A549 (cell line): ENCODE measurements at regions not wholly inside any gene's neighbourhood (a gene's known extent, or its start where the extent isn't known, plus 50 kb on each side); places are given as distances from the start of the nearest gene placed in this dataset.

ENCODE experiments used
- ATAC-seq, 2 experiments: fragments of 200-7000 bp in 1 of 2; fragments of >200 bp in 1 of 2; cut with Nextera tagmentation in 1 of 2; cut with Tn5 transposase in 1 of 2; 3 replicates each; pipeline versions ENCODE4 v1.8.0 to v1.9.1; 2018 to 2020; ENCODE audit warnings: mild to moderate bottlenecking in 1 of 2, moderate library complexity in 1 of 2
- CTCF ChIA-PET: fragments of 300-600 bp; sonication (Branson Sonifier 250); formaldehyde crosslinking; extraction: SDS; loops from one replicate; lab custom pipeline; 2021; ENCODE audit warnings: antibody characterized with exemption, inconsistent platforms; lab: Yijun Ruan, JAX
- POLR2A ChIA-PET: fragments of 350-600 bp; formaldehyde crosslinking; extraction: SDS; loops from one replicate; lab custom pipeline; 2021; ENCODE audit warnings: antibody characterized with exemption, inconsistent platforms; lab: Yijun Ruan, JAX
- DNase-seq, 2 experiments: peaks; one replicate each; pipeline versions ENCODE4 v3.0.0 to v3.0.0-alpha.2; 2011 to 2016; ENCODE audit warnings: low read depth in 1 of 2, low spot score in 1 of 2
- FAIRE-seq: peaks from 2 replicates; lab custom pipeline; 2011; peaks lifted over from hg19 to GRCh38; lab: Jason Lieb, UNC
- H3K27ac ChIP-seq, 2 experiments: fragments of >200 bp; sonication (Bioruptor Twin); formaldehyde crosslinking; 3 replicates each; pipeline ENCODE4 v1.5.1; 2016 to 2017
- H3K4me1 ChIP-seq: fragments of >200 bp; sonication (Bioruptor Twin); formaldehyde crosslinking; 3 replicates; pipeline ENCODE4 v1.6.1; 2016
- H3K4me2 ChIP-seq: fragments of >200 bp; sonication (Bioruptor Twin); formaldehyde crosslinking; 3 replicates; pipeline ENCODE4 v1.6.1; 2016
- H3K4me3 ChIP-seq: fragments of >200 bp; sonication (Bioruptor Twin); formaldehyde crosslinking; 3 replicates; pipeline ENCODE4 v1.5.1; 2016
- H3K9me3 ChIP-seq: fragments of >200 bp; sonication (Bioruptor Twin); formaldehyde crosslinking; 3 replicates; pipeline ENCODE4 v1.6.1; 2016
- CBX2 ChIP-seq: fragments of 200-600 bp; sonication (generic); IDR thresholded peaks from 2 replicates; pipeline ENCODE4 v1.6.1; 2016; ENCODE audit warnings: low read depth, mild to moderate bottlenecking, borderline replicate concordance
- ESRRA ChIP-seq: fragments of 150-350 bp; IDR thresholded peaks from 2 replicates; pipeline ENCODE4 v1.6.1; 2014; ENCODE audit warnings: mild to moderate bottlenecking, low read length, borderline replicate concordance
- FOSL2 ChIP-seq, 2 experiments: fragments of 450-650 bp in 1 of 2; fragments of >200 bp in 1 of 2; sonication (Bioruptor Twin) in 1 of 2; formaldehyde crosslinking; IDR thresholded peaks; 2 replicates each; pipeline versions ENCODE4 v1.5.0 to v1.6.1; 2016 to 2020; ENCODE audit warnings: mild to moderate bottlenecking in 1 of 2, moderate library complexity in 1 of 2
- FOXS1 ChIP-seq: fragments of 250-450 bp; sonication (Bioruptor Pico); IDR thresholded peaks from 2 replicates; pipeline ENCODE4 v1.5.0; 2020; ENCODE audit warnings: mild to moderate bottlenecking, moderate library complexity
- GATA3 ChIP-seq: IDR thresholded peaks from 2 replicates; pipeline ENCODE4 v1.6.1; 2012; ENCODE audit warnings: borderline replicate concordance
- HDAC2 ChIP-seq: fragments of 200-600 bp; sonication (generic); IDR thresholded peaks from 2 replicates; pipeline ENCODE4 v1.6.1; 2016
- HOXA7 ChIP-seq: fragments of 250-450 bp; sonication (Bioruptor Pico); IDR thresholded peaks from 2 replicates; pipeline ENCODE4 v1.5.0; 2020; ENCODE audit warnings: mild to moderate bottlenecking, moderate library complexity
- HOXB13 ChIP-seq: fragments of 250-450 bp; sonication (Bioruptor Pico); IDR thresholded peaks from 2 replicates; pipeline ENCODE4 v1.5.0; 2020; ENCODE audit warnings: low read depth, mild to moderate bottlenecking, moderate library complexity
- JUNB ChIP-seq: fragments of >200 bp; sonication (Bioruptor Twin); formaldehyde crosslinking; IDR thresholded peaks from 2 replicates; pipeline ENCODE4 v1.6.1; 2016
- NFE2L2 ChIP-seq: fragments of 150-350 bp; conservative IDR thresholded peaks from 2 replicates; pipeline ENCODE4 v1.6.1; 2014; ENCODE audit warnings: low read length
- NPAS2 ChIP-seq: fragments of 250-450 bp; sonication (Bioruptor Pico); IDR thresholded peaks from 2 replicates; pipeline ENCODE4 v1.8.0; 2022; ENCODE audit warnings: mild to moderate bottlenecking, moderate library complexity, borderline replicate concordance
- POLR2A ChIP-seq: IDR thresholded peaks from 2 replicates; pipeline ENCODE4 v1.6.1; 2012; ENCODE audit warnings: mild to moderate bottlenecking, low read length
- RCOR1 ChIP-seq: fragments of 150-350 bp; IDR thresholded peaks from 2 replicates; pipeline ENCODE4 v1.6.1; 2014; ENCODE audit warnings: antibody characterized with exemption, low read length, low read depth
- SREBF2 ChIP-seq: fragments of 450-650 bp; IDR thresholded peaks from 2 replicates; pipeline ENCODE4 v1.6.1; 2014; ENCODE audit warnings: mild to moderate bottlenecking, moderate library complexity
- TFCP2L1 ChIP-seq: fragments of 250-450 bp; sonication (Bioruptor Pico); IDR thresholded peaks from 2 replicates; pipeline ENCODE4 v1.5.0; 2021; ENCODE audit warnings: mild to moderate bottlenecking
- ZC3H11A ChIP-seq: fragments of 450-650 bp; IDR thresholded peaks from 2 replicates; pipeline ENCODE4 v1.6.1; 2014; ENCODE audit warnings: antibody characterized with exemption, mild to moderate bottlenecking
- ZFP36 ChIP-seq: fragments of 450-650 bp; IDR thresholded peaks from 2 replicates; pipeline ENCODE4 v1.6.1; 2014; ENCODE audit warnings: borderline replicate concordance; ENCODE audit not compliant: partially characterized antibody
- ZNF302 ChIP-seq: fragments of 250-450 bp; sonication (Bioruptor Pico); IDR thresholded peaks from 2 replicates; pipeline ENCODE4 v1.9.0; 2021; ENCODE audit warnings: inconsistent platforms, mild to moderate bottlenecking, moderate library complexity
- ZSCAN20 ChIP-seq: fragments of 250-450 bp; sonication (Bioruptor Pico); IDR thresholded peaks from 2 replicates; pipeline ENCODE4 v1.8.0; 2022; ENCODE audit warnings: mild to moderate bottlenecking, moderate library complexity
- WGBS: methylation state at CpG from one replicate; pipeline ENCODE4 v1.1.6; 2017; ENCODE audit errors: missing lambda C conversion rate; 5-methylcytosine and 5-hydroxymethylcytosine counted together
- TF ChIP-seq, protein P1 (sequence below): fragments of >200 bp; sonication (Bioruptor Twin); formaldehyde crosslinking; IDR thresholded peaks from 3 replicates; pipeline ENCODE4 v1.6.1; 2016
- TF ChIP-seq, protein P2 (sequence below): fragments of >200 bp; sonication (Bioruptor Twin); formaldehyde crosslinking; IDR thresholded peaks from 2 replicates; pipeline ENCODE4 v1.6.1; 2016
- TF ChIP-seq, protein P3 (sequence below): fragments of 250-450 bp; sonication (Bioruptor Pico); IDR thresholded peaks from 2 replicates; pipeline ENCODE4 v1.5.0; 2021; ENCODE audit warnings: mild to moderate bottlenecking, moderate library complexity, borderline replicate concordance

DNA sequence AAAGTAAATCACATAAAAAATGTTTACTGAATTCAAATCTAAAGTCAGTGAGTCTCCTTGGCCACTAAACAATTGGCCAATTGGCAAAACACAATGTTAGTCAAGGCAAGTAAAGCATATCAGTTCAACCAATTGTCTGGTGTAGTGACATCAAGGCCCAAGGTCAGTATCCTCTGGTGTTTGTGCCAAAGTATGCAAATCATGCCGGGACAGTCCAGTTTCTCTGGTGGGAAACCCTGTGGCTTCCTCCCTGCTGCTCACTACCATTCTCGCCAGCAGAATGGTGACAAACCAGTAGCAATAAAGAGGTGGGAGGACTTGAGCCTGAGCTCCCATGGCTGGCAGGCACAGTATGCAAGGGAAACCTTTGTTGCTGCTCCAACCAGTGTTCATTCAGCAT is 314.9 kb upstream of the FGF13 start:
- ChIA-PET POLR2A (no interaction called here), CTCF (no interaction called here)
- no peaks in the 10 kb centered on the region for H3K9me3 ChIP-seq
- no peak for TF ChIP-seq NPAS2 (CRISPR knock-in tag)
- TF ChIP-seq, protein P1, sequence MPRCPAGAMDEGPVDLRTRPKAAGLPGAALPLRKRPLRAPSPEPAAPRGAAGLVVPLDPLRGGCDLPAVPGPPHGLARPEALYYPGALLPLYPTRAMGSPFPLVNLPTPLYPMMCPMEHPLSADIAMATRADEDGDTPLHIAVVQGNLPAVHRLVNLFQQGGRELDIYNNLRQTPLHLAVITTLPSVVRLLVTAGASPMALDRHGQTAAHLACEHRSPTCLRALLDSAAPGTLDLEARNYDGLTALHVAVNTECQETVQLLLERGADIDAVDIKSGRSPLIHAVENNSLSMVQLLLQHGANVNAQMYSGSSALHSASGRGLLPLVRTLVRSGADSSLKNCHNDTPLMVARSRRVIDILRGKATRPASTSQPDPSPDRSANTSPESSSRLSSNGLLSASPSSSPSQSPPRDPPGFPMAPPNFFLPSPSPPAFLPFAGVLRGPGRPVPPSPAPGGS, result no peak
- TF ChIP-seq TFCP2L1, result no peak
- no peak for TF ChIP-seq HOXB13 (CRISPR knock-in tag)
- TF ChIP-seq, protein P2, sequence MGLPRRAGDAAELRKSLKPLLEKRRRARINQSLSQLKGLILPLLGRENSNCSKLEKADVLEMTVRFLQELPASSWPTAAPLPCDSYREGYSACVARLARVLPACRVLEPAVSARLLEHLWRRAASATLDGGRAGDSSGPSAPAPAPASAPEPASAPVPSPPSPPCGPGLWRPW, result no peak
- TF ChIP-seq ESRRA, result no peak
- TF ChIP-seq JUNB, result no peak
- no peak for TF ChIP-seq ZC3H11A
- no peak for TF ChIP-seq HDAC2
- TF ChIP-seq, protein P3, sequence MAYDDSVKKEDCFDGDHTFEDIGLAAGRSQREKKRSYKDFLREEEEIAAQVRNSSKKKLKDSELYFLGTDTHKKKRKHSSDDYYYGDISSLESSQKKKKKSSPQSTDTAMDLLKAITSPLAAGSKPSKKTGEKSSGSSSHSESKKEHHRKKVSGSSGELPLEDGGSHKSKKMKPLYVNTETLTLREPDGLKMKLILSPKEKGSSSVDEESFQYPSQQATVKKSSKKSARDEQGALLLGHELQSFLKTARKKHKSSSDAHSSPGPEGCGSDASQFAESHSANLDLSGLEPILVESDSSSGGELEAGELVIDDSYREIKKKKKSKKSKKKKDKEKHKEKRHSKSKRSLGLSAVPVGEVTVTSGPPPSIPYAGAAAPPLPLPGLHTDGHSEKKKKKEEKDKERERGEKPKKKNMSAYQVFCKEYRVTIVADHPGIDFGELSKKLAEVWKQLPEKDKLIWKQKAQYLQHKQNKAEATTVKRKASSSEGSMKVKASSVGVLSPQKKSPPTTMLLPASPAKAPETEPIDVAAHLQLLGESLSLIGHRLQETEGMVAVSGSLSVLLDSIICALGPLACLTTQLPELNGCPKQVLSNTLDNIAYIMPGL (CRISPR knock-in tag), result no peak
- no peak for TF ChIP-seq POLR2A
- no peak overlapping the region for H3K4me2 ChIP-seq
- FAIRE-seq (no peak), ATAC-seq (no peak), DNase-seq (no peak)
- H3K4me1 ChIP-seq, result no peaks in the 10 kb centered on the region
- 0% methylated on average over 2 of the region's 2 CpGs for WGBS
- H3K4me3 ChIP-seq, result no peak overlapping the region
- no peak overlapping the region for H3K27ac ChIP-seq

DNA sequence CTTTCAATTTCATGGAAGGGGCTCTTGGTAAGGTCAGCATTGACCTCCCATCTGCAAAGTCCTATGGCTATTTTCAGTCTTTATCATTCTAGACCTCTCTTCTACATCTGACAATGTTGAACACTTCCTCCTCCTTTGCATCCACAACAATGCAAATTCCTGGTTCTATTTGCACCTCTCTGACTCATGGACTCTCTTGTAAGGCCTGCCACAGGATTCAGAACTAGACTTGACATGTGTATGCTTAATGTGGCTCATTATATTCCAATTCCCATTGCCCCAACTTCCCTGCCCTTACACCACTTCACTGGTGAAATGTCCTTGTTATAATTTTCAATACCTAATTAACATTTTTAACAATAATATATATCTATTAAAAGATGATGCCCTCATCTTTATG is 314.3 kb upstream of the FGF13 start:
- FAIRE-seq, result no peak
- no peaks in the 10 kb centered on the region for H3K9me3 ChIP-seq
- ChIA-PET POLR2A (no interaction called here), CTCF (no interaction called here)
- H3K4me3 ChIP-seq, result no peak overlapping the region
- DNase-seq, result no peak
- no peak overlapping the region for H3K4me2 ChIP-seq
- H3K4me1 ChIP-seq, result no peaks in the 10 kb centered on the region
- H3K27ac ChIP-seq, result no peak overlapping the region
- ATAC-seq, result no peak
- TF ChIP-seq FOXS1 (CRISPR knock-in tag) (no peak), NFE2L2 (no peak), ZFP36 (no peak), POLR2A (no peak), SREBF2 (no peak)

DNA sequence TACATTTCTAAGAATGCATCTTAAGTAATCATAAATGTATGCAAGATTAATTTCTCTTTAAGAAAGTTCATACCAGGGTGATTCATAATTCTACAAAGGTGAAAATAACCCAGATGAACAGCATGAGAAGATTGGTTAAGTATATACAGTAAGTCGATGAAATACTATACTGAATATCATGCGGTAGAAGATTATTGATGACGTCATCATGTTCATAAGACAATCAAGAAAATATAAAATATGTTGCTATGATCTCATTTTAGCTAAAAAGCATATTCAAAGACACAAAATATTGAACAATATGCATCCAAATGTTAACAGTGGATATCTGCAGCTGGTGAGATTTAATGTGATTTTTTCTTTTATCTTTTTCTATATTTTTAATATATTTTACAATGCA is 312.0 kb upstream of the FGF13 start:
- ATAC-seq, result no peak
- no peak overlapping the region for H3K4me3 ChIP-seq
- no peaks in the 10 kb centered on the region for H3K9me3 ChIP-seq
- no peak for TF ChIP-seq ZSCAN20
- no peak for TF ChIP-seq HDAC2
- TF ChIP-seq GATA3, result no peak
- TF ChIP-seq HOXA7 (CRISPR knock-in tag), result no peak
- TF ChIP-seq CBX2, result no peak
- TF ChIP-seq, protein P2, result no peak
- TF ChIP-seq RCOR1, result no peak
- no peak for TF ChIP-seq ZNF302 (CRISPR knock-in tag)
- TF ChIP-seq FOSL2 (IDR thresholded peaks at IDR 0.05), result no peak
- no peak for TF ChIP-seq FOSL2 (CRISPR knock-in tag; IDR thresholded peaks at IDR 0.05)
- no peak overlapping the region for H3K27ac ChIP-seq
- no peak for DNase-seq
- no peak for FAIRE-seq
- POLR2A ChIA-PET, result no interaction called here
- WGBS, result 50% methylated on average over 3 of the region's 3 CpGs
- CTCF ChIA-PET, result no interaction called here
- H3K4me2 ChIP-seq, result no peak overlapping the region
- no peaks in the 10 kb centered on the region for H3K4me1 ChIP-seq
